Right lobe of liver (tissue), 4 donors: ENCODE measurements at regions not wholly inside any gene's neighbourhood (a gene's known extent, or its start where the extent isn't known, plus 50 kb on each side); places are given as distances from the start of the nearest gene placed in this dataset.

Source experiments
- POLR2A ChIP-seq: fragments of 450-650 bp; IDR thresholded peaks from one replicate; pipeline ENCODE4 v1.6.1; 2017; ENCODE audit warnings: antibody characterized with exemption, mild to moderate bottlenecking
- TF ChIP-seq, protein P1 (sequence below), 4 donors: fragments of 200-600 bp in 3 of 4; fragments of 450-650 bp in 1 of 4; IDR thresholded peaks; one replicate each; pipeline versions ENCODE4 v1.5.1 to v1.8.0; 2016 to 2022; ENCODE audit warnings: antibody characterized with exemption in 4 of 4, mild to moderate bottlenecking in 2 of 4
- donor health status: DM: no; HTN: no; CAD: no.
- donor health status: DM: no; HTN: no; CAD: no.
- donor health status: DM: no; HTN: yes; CAD: no.

DNA sequence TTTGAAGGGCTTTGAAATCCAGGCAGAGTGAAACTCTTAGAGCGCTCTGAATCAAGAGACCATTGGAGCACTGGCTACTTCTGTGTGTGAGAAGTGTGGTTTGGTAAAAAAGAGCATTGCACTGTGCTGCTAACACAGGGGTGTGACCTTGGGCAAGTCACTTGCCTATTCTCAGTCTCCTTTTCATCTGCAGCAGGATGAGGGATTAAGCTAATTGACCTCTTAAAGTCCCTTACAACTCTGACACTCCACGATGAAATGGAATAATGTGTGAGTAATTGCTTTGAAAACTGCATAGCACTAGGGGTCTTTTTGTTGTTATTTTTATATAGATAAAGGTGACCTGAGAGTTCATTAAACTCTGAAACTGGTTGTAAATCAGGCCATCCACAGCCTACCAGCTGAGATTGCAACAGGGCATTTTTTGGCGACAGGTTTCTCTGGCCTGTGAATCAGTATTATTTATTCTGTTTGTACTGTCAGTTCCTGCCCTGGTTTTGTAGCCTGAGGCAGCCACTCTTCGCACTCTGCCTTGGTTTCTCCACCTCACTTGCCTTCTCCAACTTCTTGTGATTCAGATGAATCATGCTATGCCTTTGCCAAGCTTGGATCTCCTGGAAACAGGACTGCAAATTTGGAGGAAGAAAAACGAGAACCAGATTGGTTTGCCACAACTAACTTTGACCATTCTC, 159.9 kb upstream of the PARP11 start:
- TF ChIP-seq POLR2A, result no peak
- TF ChIP-seq, protein P1, sequence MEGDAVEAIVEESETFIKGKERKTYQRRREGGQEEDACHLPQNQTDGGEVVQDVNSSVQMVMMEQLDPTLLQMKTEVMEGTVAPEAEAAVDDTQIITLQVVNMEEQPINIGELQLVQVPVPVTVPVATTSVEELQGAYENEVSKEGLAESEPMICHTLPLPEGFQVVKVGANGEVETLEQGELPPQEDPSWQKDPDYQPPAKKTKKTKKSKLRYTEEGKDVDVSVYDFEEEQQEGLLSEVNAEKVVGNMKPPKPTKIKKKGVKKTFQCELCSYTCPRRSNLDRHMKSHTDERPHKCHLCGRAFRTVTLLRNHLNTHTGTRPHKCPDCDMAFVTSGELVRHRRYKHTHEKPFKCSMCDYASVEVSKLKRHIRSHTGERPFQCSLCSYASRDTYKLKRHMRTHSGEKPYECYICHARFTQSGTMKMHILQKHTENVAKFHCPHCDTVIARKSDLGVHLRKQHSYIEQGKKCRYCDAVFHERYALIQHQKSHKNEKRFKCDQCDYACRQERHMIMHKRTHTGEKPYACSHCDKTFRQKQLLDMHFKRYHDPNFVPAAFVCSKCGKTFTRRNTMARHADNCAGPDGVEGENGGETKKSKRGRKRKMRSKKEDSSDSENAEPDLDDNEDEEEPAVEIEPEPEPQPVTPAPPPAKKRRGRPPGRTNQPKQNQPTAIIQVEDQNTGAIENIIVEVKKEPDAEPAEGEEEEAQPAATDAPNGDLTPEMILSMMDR (IDR thresholded peaks at IDR 0.05), result no peak
